COLO829 (cell line): ENCODE measurements at regions not wholly inside any gene's neighbourhood (a gene's known extent, or its start where the extent isn't known, plus 50 kb on each side); places are given as distances from the start of the nearest gene placed in this dataset.
"Not testable (repeated sequence)": the region's sequence is repeated elsewhere in the genome, so short reads cannot be mapped to it uniquely, and the experiment has no call there.

Source experiments
- DNase-seq: peaks from one replicate; pipeline ENCODE4 v3.0.0; 2012; ENCODE audit warnings: low spot score

DNA sequence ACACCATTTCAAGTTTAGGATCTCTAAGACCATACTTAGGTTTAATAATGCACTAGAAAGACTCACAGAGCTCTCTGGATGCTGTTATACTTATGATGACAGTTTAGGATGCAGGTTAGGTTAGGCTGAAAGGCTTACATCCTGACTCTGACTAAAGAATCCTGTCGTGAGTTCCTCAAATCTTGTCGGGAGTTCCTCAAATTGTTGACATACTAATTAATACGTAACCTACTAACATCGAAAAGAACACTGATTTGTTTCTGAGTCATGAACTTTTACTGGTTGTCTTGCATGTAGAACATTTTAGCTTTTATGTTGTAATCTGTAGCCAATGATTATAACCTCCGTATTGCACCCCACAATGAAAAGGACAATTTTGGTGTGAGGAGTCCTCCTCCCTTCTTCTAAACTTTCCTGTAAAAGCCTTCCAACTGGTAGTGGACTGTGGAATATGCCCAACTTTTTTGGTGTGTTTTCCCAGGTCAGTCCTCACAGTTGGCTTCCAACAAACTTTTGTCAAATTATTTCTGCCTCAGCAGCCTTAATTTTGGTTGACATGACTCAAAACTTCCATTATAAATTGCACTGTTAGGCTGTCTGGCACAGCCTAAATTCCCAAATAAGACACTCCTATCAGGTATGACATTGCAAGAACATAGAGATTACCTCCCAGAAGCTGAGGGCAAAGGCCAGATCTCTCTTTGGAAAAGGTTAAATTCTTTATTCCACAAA is 107.9 kb upstream of the PALMD start:
- DNase-seq, result no peak

DNA sequence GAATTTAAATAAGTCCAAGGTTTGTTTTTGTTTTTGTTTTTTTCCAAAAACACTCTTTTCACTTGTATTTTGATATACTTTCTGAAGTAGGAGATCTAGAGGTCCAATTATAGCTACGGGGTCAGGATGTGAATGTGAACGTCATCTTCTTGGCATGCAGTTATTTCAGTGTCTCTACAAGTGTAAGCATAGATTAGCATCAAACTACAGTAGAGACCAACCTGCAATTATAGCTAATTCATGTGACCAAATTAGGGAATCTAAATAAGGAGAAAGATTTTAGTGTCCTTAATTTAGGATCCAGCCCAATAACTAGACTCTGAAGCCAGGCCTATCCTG is 107.3 kb upstream of the PALMD start:
- no peak for DNase-seq

DNA sequence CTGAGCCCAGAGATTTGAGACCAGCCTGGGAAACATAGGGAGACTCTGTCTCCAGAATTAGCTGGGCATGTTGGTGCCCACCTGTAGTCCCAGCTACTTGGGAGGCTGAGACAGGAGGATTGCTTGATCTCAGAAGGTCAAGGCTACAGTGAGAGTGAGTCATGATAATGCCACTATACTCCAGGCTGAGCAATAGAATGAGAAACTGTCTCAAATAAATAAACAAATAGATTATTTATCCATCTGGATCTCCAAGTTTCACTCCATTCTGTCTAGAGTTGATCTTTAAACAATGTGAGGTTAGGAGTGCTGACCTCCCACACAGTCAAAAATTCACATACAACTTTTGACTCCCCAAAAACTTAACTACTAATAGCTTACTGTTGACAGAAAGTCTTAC is 106.8 kb upstream of the PALMD start:
- no peak for DNase-seq

DNA sequence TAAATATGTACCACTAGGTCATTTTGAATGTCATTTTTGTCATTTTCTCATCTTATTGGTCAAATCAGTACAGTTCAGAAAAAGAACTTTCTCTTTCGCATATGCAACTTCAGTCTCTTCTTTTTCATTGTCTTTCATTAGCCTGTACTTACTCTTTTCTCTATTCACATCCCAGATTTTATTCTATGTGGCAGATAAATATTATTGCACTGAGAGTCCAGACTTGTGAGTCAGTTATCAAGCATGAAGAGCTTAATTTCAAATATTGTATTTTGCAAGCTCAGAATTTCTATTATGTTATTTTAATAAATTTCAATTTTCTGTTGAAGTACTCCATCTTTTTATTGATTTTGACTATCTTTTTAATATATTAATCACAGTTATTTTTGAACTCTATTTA is 105.2 kb upstream of the PALMD start:
- DNase-seq, result no peak

DNA sequence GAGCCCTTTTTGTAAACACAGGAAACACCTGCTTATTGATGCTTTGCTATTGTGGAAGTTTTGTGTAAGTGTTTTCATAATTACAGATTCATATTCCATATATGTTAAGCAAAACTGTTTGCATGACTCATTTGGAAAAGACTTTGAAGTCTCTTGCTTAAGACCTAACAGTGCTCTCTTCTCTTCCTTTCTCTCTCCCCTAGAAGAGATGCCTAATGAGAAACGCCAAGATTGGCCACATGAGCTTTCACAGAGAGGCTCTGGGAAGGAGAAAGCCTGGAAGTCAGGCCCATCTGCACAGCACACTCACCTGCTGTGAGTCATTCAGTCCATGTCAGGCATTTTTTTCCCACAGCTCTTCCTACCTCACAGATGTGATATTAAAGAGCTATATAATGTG is 101.6 kb upstream of the PALMD start:
- DNase-seq, result no peak

DNA sequence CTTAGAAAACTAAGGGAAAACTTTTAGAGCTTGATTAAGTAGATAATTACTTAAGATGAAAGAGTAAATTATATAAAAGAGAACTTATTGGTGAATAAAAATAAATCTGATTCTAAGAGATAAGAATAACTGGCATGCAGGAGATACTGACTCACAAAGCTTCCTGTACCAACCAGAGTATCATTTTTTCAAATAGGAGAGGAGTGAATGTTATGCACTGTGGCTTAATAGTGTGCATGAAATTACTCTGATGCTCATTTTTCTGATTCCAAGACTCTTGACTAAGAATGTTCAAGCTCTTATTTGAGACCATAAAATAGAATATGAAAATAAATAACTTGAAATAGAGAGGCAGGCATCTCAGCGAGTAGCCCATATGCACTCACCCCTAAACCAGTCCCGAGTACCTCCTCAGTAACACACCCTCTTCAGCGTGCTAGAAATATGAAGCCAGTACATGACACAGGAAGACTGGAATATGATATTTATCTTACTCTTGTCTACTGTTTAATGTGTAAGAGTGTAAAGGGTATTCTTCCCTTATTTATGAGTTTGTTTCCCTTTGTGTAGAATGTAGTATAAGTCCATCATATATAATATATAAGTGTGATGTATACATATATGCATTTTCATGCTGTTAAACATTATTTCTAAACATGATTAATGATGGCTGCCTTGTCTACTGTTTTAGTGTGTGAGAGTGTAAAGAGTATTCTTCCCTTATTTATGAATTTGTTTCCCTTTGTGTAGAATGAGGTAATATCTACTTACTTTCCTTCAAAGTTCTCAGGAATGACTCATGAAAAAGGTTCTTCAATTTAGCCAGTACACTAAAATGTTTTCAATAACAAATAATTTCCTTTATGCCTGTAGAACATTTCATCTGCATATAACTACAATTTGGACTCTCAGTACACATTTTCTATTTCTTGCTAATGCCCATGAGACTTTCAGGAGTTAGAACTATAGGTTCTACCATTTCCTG is 99.2 kb upstream of the PALMD start:
- no peak for DNase-seq

DNA sequence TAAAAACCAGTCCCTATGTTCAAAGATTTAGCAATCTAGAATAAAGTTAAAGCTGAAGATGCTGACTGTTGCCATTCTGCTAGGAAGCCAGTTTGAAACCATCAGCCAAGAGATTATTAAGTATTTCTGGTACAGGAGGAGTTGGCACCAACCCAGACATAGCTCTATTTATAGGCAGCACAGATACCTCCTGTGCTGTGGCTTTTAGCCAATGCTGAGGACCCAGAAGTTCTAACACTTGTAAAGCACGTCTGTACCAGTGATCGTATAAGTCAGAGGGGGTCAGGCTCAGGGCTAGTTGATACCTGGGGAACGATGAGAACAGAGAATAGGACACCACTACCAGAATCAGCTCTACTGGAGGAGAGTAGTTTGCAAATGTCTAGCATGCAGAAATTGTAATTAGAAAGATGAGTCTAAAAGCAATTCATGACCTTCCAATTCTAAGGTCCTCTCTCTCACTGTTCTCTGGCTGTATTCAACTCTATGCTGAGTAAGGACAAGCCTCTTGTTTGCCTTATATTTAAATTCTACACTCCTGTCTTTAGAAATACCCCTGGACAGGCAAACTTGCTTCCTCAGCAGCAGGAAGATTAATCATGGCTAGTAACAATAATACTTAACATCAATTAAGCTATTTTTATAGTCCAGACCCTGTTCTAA is 96.8 kb upstream of the PALMD start:
- DNase-seq, result no peak

DNA sequence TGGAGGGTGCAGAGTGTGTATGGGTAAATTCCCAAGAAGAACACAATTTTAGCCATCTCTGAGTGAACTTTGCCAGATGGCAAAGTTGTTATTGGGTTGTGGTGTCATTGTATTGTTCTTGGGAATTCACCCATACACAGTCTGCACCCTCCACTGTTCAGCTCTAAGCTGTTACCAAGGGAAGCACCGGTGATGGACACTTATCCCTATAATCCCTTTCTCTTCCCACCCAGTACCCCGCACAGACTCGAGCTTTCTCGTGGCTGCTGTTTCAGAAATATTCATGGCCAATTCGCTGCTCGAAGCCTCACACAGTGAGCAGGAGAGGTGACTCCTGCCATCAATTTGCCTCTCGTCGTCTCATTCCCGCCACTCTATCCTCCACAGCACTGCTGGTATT is 95.7 kb upstream of the PALMD start:
- no peak for DNase-seq

DNA sequence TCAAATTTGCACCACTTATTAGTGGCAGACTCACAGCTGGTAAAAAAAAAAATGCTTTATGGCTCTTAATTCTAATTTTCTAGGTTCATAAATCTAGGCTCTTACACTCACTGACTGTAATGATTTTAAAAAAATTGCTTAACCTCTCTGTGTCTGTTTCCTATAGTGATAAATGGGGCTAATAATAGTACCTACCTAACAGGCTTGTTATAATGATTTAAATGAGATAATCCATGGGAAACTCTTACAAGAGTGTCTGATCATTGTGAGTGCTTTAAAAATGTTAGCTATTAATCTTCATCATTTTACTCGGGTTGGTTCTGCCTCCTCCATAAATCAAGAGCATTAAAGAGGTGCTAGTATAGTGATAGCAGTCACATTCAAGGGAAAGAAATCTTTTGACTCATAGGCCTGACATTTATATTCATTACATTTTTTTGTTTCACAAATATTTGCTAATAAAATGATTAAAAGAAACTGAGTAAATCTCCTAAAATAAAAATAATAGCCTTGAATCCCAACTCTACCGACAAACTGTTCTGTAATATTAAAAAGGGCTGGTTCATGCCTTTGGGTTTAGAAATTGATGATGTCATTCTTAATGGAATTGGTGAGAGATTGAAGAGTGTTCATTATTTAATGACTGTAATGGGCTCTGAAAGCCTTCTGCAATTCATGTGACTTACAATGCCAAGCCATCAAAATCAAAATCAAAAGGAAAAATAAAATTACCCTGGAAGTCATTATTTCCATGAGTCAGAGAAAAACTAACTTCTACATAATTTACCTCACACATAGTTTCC is 93.9 kb upstream of the PALMD start:
- no peak for DNase-seq

DNA sequence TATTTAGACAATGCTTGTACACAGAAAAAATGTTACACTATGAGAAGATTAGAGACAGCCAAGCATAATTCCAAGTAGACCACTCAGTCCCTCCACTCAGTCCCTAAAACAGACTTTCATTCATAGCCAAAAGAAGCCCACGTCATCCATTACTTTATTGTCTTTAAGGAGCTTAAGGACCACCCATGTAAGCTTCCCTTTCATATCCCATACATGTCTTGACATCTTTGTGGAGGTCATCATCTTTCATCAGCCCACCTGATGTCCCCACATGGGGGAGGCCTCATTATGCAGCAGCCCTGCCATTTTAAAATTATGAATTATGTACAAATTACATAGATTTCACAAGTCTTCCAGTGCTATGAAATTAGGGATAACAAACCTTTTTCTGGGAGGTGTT is 92.6 kb upstream of the PALMD start:
- no peak for DNase-seq

DNA sequence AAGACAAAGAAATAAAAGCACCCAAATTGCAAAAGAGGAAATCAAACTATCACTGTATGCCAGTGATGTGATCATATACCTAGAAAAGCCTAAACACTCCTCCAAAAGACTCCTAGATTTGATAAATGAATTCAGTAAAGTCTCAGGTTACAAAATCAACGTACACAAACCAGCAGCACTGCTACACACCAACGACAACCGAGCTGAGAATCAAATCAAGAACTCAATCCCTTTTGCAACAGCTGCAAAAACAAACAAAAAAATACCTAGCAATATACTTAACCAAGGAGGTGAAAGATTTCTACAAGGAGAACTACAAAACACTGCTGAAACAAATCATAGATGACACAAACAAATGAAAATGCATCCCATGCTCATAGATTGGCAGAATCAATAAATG is 92.1 kb upstream of the PALMD start:
- DNase-seq, result not testable (repeated sequence)

DNA sequence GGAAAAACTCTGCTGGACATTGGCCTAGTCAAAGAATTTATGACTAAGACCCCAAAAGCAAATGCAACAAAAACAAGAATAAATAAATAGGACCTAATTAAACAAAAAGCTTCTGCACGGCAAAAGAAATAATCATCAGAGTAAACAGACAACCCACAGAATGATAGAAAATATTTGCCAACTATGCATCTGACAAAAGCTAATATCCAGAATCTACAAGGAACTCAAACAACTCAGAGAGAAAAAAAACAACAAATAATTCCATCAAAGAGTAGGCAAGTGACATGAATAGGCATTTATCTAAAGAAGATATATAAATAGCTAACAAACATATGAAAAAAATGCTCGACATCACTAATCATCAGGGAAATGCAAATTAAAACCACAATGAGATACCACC is 91.2 kb upstream of the PALMD start:
- DNase-seq, result no peak

DNA sequence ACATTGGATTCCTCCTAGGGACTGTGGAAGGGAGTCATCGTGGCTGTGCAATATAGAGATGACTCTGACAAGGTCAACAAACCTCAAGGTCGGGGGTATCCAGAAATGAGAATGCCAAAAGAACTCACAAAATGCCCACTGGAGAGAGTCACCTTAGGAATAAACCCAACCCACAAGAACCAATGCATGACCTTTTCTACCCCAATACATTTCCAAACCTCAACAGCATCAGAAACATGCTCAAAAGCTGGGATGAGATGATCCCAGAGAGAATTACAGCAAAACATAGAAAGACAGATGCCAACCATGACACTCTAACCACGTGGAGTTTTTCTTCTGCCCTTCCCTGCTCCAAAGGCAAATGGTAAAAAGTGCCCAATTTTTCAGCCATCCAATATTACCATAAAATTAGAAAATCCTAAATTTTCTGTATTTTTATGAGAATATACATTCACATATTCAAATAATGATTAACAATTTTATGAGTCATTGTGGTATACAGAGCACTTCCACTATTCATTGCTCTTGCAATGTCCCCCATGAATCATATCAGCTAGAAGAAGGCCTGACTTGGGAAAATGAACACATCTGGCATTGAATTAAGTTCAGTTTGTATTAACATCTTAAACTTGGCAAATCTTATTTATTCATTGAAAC is 88.2 kb upstream of the PALMD start:
- no peak for DNase-seq

DNA sequence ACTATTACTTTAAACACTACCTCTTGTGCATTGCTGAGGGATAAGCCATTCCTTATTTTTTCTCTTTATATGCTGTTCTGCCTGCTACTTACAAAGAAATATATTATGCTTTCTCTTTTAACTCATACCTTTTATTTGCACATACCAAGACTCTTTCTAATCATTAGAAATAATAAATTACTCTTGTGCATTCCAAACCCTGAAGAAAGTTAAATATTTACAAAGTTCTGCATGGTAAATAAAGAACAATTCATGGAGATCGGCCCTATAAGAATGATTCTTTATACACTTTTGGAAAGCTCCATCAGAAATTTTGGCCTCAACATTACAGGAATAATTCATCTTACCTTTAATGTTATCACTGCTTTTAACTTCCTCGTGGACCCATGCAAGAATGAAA is 86.7 kb upstream of the PALMD start:
- no peak for DNase-seq

DNA sequence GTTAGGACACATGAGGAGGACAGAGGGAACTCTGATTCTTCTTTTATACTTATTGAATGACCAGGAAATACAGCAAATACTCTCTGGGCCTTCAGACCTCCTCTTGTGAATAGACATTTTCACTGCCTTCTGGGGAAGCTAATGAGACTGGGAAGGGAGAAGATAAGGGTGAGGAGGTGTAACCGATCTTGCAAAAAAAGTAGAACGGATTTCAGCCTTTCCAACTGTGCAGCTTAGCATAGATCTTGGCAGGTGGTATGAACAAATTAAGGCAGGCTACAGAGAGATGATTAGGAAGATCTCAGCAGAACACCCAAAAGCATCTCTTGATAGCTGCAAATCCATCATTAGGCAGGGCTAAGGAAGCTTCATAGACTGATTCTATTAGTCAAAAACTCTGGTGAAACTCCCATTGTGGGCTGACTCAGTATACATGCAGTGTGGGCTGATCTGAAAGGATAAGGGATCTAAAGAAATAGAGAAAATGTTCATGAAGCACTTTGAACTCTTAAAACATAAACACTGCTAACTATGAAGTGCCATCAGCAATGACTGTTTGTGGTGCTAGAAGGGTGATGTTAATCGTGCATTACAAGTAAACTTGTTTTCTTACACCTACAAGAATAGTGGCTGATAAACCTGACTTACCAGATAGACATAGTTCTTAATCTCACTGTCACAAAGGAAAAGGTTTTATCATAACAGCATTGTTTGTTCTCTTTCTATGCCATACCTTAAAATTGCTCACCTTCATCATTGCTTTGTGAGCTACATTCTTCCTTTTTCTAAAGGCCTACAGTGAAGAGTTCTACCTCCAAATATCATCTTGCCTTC is 85.5 kb upstream of the PALMD start:
- DNase-seq, result no peak

DNA sequence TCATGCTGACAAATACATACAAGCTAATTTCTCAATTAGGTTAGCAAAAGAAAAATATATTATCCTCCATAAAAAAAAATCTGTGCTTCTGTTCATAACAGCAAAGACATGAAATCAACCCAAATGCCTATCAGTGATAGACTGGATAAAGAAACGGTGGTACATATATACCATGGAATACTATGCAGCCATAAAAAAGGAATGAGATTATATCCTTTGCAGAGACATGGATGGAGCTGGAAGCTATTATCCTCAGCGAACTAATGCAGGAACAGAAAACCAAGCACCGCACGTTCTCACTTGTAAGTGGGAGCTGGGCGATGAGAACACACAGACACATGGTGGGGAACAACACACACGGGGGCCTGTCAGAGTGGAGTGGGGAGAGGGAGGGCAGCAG is 84.0 kb upstream of the PALMD start:
- DNase-seq, result no peak

DNA sequence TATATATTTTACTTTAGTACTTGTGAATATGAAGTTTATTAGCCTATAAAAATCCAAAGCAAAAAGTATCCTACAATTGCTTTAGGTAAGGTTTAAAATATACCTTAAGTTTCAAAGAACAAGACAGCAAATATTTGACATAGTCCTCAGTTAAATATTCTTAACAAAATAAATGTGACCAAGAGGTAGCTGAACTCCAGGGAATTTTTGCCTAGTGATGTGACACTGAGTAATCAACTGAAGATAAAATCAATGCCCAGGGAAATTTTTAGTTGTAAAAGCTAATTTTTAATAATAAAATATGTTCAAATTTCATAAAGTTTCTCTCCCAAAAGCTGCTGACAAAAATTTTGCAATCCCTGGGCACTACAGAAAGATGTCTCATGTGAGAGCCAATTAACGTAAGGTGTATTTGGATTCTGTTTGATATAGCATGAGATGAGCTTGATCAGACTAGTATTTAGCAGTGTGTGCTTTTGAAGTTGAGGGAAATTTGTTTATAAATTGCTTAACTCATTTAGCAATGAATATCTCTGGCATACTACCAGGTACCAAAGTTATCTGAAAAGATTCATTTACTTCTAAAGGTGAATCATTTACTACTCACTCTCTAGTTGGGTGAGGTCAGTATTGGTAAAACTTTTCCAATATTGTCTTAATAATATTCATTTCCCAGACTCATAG is 80.2 kb upstream of the PALMD start:
- no peak for DNase-seq

DNA sequence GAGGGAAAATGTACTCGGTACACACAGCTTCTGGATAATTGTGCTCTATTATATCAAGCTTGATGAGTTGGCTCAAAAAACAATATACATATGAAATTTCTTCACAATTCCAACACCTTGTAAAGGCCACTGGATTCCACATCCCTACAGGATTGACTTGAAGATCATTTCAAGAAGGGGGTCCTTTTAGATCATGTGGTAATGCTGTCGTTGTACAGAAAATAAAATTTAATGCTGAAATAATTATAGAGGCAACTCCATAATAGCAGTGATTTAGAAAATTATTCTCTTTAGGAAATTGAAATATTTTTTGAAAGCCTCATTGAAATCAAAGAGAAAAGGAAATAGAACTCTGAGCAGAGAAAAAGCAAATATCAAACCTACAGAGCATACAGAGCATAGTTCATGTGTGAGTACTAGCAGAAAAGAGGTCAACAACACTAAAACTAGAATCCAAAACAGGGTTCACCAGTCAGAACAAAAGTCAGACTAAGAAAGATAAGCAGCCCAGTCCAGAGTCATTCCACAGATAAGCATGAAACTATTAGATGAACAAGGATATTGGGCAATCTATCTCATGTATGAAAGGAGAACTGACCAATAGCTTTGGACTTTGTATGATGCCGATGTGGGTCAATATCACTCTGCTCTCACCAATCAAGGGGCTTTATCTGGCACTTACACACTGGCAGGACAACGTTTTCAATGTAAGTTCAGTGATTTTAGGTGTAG is 79.5 kb upstream of the PALMD start:
- no peak for DNase-seq

DNA sequence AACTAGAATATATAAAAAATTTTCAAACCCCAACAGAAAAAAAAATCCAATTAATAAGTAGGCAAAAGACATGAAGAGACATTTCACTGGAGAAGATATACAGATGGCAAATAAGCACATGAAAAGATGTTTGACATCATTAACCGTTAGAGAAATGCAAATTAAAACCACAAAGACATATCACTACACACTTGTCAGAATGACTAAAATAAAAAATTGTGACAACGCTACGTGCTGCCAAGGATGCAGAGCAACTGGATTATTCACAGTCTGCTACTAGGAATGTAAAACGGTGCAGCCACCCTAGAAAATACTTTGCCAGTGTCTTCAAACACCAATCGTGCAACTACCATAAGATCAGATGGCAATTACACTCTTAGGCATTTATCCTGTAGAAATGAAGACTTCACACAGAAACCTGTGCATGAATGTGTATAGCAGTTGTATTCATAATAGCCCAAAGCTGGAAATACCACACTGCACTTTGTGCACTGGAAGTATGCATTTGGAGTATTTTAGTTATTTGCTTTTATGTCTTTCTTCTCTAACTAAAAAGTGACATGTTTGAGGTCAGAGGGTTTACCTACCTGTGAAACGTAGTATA is 75.3 kb upstream of the PALMD start:
- no peak for DNase-seq
